ENCODE measurements at regions not wholly inside any gene's neighbourhood (a gene's known extent, or its start where the extent isn't known, plus 50 kb on each side); places are given as distances from the start of the nearest gene placed in this dataset.

- no peak for TF ChIP-seq CTCF (tag by site-specific recombination; IDR thresholded peaks at IDR 0.05)
- no peak for TF ChIP-seq ZNF274 (IDR thresholded peaks at IDR 0.05; ENCODE audit: low read length)
- TF ChIP-seq ZNF274 (tag by site-specific recombination; IDR thresholded peaks at IDR 0.05; ENCODE audit: borderline replicate concordance), result no peak
- no peak for TF ChIP-seq ZNF292 (tag by site-specific recombination; IDR thresholded peaks at IDR 0.05; ENCODE audit: borderline replicate concordance, low read depth)
Observed at GRCh38 chr9:107600060-107600573, 110.5 kb upstream of the KLF4 start.
